Loucy (cell line): ENCODE measurements at regions not wholly inside any gene's neighbourhood (a gene's known extent, or its start where the extent isn't known, plus 50 kb on each side); places are given as distances from the start of the nearest gene placed in this dataset.

Experiments
- EZH2phosphoT487 ChIP-seq: fragments of 200-600 bp; IDR thresholded peaks from 2 replicates; pipeline ENCODE4 v1.6.1; 2018; ENCODE audit warnings: antibody characterized with exemption, mild to moderate bottlenecking, moderate library complexity, borderline replicate concordance
- TF ChIP-seq, protein P1 (sequence below): fragments of 200-600 bp; sonication (generic); conservative IDR thresholded peaks from 2 replicates; pipeline ENCODE4 v1.5.1; 2014; ENCODE audit warnings: mild to moderate bottlenecking, antibody characterized with exemption, low read length

DNA sequence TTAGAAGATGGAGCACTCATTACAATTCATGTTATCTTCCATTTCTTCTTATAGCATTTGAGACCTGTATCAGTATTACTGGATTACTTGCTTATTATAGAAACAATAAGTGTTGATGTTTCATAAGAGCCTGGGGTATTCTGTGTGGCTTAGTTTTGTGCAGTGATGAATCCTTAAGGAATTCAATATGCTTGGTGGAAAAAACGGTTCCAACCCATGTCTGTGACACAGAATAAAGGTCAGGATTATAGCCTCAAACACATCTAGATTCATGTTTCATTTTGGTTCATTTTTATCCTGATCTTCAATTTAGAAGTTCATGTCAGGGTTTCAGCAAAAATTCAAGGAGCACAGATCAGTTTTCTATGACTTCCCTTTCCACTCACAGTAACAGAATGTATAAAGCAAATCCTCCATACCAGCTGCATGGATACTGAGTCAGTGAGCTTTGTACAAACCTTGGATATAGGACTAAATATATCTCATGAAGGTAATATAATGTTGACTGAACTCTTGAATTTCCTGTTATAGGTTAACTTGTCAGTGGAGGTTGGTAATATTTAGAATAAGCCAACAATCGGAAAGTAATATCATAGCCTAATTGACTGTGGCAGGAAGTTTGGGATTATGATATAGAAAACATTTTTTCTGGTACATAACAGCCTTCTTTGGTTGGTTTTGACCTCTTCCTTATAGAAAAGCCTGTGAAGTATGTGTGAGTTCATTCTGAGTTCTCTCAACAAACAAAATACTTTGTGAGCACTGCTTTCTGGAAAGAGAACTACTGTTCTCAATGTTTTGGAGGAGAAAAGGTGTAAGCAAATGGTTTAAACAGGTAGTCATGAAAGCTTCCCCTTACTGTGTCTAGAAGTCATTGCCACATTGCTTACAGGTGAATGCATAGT lies 218.2 kb upstream of the TPM1 start:
- TF ChIP-seq, protein P1, sequence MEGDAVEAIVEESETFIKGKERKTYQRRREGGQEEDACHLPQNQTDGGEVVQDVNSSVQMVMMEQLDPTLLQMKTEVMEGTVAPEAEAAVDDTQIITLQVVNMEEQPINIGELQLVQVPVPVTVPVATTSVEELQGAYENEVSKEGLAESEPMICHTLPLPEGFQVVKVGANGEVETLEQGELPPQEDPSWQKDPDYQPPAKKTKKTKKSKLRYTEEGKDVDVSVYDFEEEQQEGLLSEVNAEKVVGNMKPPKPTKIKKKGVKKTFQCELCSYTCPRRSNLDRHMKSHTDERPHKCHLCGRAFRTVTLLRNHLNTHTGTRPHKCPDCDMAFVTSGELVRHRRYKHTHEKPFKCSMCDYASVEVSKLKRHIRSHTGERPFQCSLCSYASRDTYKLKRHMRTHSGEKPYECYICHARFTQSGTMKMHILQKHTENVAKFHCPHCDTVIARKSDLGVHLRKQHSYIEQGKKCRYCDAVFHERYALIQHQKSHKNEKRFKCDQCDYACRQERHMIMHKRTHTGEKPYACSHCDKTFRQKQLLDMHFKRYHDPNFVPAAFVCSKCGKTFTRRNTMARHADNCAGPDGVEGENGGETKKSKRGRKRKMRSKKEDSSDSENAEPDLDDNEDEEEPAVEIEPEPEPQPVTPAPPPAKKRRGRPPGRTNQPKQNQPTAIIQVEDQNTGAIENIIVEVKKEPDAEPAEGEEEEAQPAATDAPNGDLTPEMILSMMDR: no peak
- no peak for TF ChIP-seq EZH2phosphoT487
